ENCODE measurements at regions not wholly inside any gene's neighbourhood (a gene's known extent, or its start where the extent isn't known, plus 50 kb on each side); places are given as distances from the start of the nearest gene placed in this dataset.

DNA sequence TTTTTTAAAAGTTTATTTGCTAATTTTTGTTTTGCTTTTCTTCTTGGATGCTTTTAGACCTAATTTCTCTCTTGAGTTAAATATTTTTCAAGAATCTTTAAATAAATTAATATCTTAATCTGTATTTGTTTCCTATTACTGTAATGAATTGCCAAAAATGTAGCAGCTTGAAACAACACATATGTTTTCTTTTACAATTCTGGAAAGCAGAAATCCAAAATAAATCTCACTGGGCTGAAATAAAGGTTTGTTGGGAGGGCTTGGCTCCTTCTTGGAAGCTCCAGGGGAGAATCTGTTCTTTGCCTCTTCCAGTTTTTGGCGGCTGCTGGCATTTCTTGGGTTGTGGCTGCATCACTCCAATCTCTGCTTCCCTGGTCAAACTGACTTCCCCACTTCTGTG lies 658.1 kb upstream of the ARRDC3 start:
- TF ChIP-seq CTCF (conservative IDR thresholded peaks at IDR 0.05 in 1 of 2, IDR thresholded peaks at IDR 0.05 in 1 of 2; ENCODE audit: extremely low read depth in 1 of 2, insufficient read depth in 1 of 2, low read depth in 1 of 2, low read length in 2 of 2), result no peak
- no peak for TF ChIP-seq EZH2 (IDR thresholded peaks at IDR 0.05; ENCODE audit: borderline replicate concordance, low read length)
